ENCODE measurements at regions not wholly inside any gene's neighbourhood (a gene's known extent, or its start where the extent isn't known, plus 50 kb on each side); places are given as distances from the start of the nearest gene placed in this dataset.

DNA sequence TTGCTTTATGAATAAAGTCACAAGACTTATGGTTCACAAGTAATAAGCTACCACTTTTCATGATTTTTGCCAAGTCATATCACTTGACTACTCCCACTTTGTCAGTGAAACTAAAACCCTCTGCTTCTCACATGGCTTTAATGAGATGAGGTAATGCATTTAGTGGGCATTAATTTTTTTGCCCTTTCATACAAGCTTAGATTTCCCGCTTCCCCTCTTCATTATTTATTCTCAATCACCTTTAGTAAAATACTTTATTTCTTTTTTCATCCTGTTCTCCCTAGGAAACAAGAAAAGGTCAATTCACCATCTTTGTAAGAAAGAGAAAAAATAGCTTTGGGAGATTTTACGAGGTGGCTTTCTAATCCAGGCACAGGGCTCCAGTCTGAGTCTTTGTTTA lies 109.6 kb upstream of the STARD3NL start:
- no peaks in the 10 kb centered on the region for H3K36me3 Mint-ChIP-seq (ENCODE audit: insufficient read depth in 1 of 3, low read depth in 3 of 3)
- no peak overlapping the region for H2BK15ac ChIP-seq (ENCODE audit: low read depth, low read length)
- H2BK5ac ChIP-seq (ENCODE audit: insufficient read length, low read length): no peak overlapping the region
- no peak overlapping the region for H3K27ac ChIP-seq (ENCODE audit: insufficient read length, low read depth, low read length)
- no peak overlapping the region for H3K23ac ChIP-seq (ENCODE audit: insufficient read length, low read depth, low read length)
- H4K20me1 ChIP-seq (ENCODE audit: control insufficient read depth, insufficient read depth, insufficient read length): no peaks in the 10 kb centered on the region
- H4K5ac ChIP-seq (ENCODE audit: insufficient read length, low read depth, low read length): no peak overlapping the region
- H3K9ac ChIP-seq (ENCODE audit: extremely low read depth, insufficient read length, low read length): no peak overlapping the region
- no peak overlapping the region for H3K4me3 Mint-ChIP-seq
- H3K9me3 ChIP-seq (ENCODE audit: control insufficient read depth, low read depth, low read length): no peaks in the 10 kb centered on the region
- no peak overlapping the region for H2BK20ac ChIP-seq (ENCODE audit: low read depth, low read length, poor library complexity, severe bottlenecking)
- no peak overlapping the region for H3K4me2 ChIP-seq (ENCODE audit: insufficient read depth, insufficient read length, low read length)
- H3K27me3 ChIP-seq (ENCODE audit: insufficient read depth, low read length): no peaks in the 10 kb centered on the region
- H3K4ac ChIP-seq (ENCODE audit: low read depth, low read length): no peak overlapping the region
- H3T11ph ChIP-seq (ENCODE audit: low read length): no peak overlapping the region
- H3K79me2 ChIP-seq (ENCODE audit: insufficient read depth, low read length): no peaks in the 10 kb centered on the region
- no peaks in the 10 kb centered on the region for H3K79me1 ChIP-seq (ENCODE audit: insufficient read depth, low read depth, low read length, poor library complexity, severe bottlenecking)
- no peak overlapping the region for H4K91ac ChIP-seq (ENCODE audit: insufficient read length, low read depth, low read length)
- no peaks in the 10 kb centered on the region for H3K23me2 ChIP-seq (ENCODE audit: insufficient read length, low read depth, low read length, poor library complexity, severe bottlenecking)
- H3K18ac ChIP-seq (ENCODE audit: insufficient read length, low read depth, low read length): no peak overlapping the region
- no peak overlapping the region for H2BK120ac ChIP-seq (ENCODE audit: low read depth, low read length, poor library complexity, severe bottlenecking)
- DNase-seq: no peak
- peaks cover 22 to 30% of the 10 kb centered on the region in 2 experiments for H3K4me1 Mint-ChIP-seq
- H4K8ac ChIP-seq (replicated peaks; ENCODE audit: insufficient read length, low read depth, low read length): no peak overlapping the region
- no peaks in the 10 kb centered on the region for H3K4me1 ChIP-seq (ENCODE audit: insufficient read depth, low read length)
- no peak for TF ChIP-seq CTCF (conservative IDR thresholded peaks at IDR 0.05)
- no CpG with 5 or more reads among the region's 2 CpGs for WGBS (ENCODE audit: extremely low coverage, insufficient read length, low lambda C conversion rate)
- H2AK5ac ChIP-seq (ENCODE audit: insufficient read length, low read length): no peak overlapping the region
- no peak overlapping the region for H3K56ac ChIP-seq (ENCODE audit: insufficient read length, low read depth, low read length)
- H3K9me3 Mint-ChIP-seq: no peaks in the 10 kb centered on the region; a peak in 1 of 5 replicates
- no peak overlapping the region for H2BK12ac ChIP-seq (ENCODE audit: insufficient read length, low read depth, low read length)
- no peaks in the 10 kb centered on the region; the same call in 1 of the 2 replicates for H3K27me3 Mint-ChIP-seq (ENCODE audit: low read depth)
- H2AFZ ChIP-seq (ENCODE audit: low read length): no peak overlapping the region
- H3K27ac Mint-ChIP-seq: no peak overlapping the region
- H3K14ac ChIP-seq (ENCODE audit: insufficient read depth, low read length): no peak overlapping the region
